HCT116 (cell line): ENCODE measurements at regions not wholly inside any gene's neighbourhood (a gene's known extent, or its start where the extent isn't known, plus 50 kb on each side); places are given as distances from the start of the nearest gene placed in this dataset.

Experiments
- ATAC-seq: fragments of 200-7000 bp; cut with Tn5 transposase; 2 replicates; pipeline ENCODE4 v1.9.1; 2020; ENCODE audit warnings: mild to moderate bottlenecking, moderate library complexity
- BruUV-seq: library from RNA; stranded (reverse); fragments of 400-500 nt; replicated peaks from 2 replicates; lab custom pipeline; 2021; lab: Mats Ljungman, UMichigan
- CTCF ChIA-PET: fragments of 300-600 bp; sonication (Branson Sonifier 250); formaldehyde crosslinking; loops from one replicate; lab custom pipeline; 2021; ENCODE audit warnings: antibody characterized with exemption; lab: Charles Lee
- POLR2A ChIA-PET: fragments of 300-600, 350-600 bp; sonication (Branson Sonifier 250); formaldehyde crosslinking; loops from one replicate; lab custom pipeline; 2021; ENCODE audit warnings: antibody characterized with exemption; lab: Charles Lee
- RAD21 ChIA-PET, 2 experiments: fragments of 300-600 bp; sonication (Branson Sonifier 250); formaldehyde crosslinking; loops; one replicate each; lab custom pipeline; 2023; ENCODE audit warnings: low total read pairs in 2 of 2; ENCODE audit not compliant: uncharacterized antibody in 2 of 2, unreplicated experiment in 2 of 2, low non-redundant PET in 1 of 2; lab: Charles Lee
- DNase-seq: peaks from one replicate; pipeline ENCODE4 v3.0.0-alpha.2; 2010; ENCODE audit warnings: low read depth, low spot score
- H2AFZ ChIP-seq: fragments of 200-600 bp; shearing (Covaris generic), sonication (generic); 2 replicates; pipeline ENCODE4 v1.6.1; 2017; ENCODE audit warnings: low read depth, mixed run types, mixed read lengths, antibody characterized with exemption, low read length; ENCODE audit not compliant: poor library complexity, severe bottlenecking
- H3K27ac ChIP-seq: 2 replicates; pipeline ENCODE4 v1.5.1; 2012; ENCODE audit warnings: low read depth, low read length
- H3K27me3 ChIP-seq: fragments of 200-600 bp; sonication (generic); 2 replicates; pipeline ENCODE4 v1.6.1; 2016; ENCODE audit warnings: mixed run types, low read length, mixed read lengths; ENCODE audit not compliant: insufficient read depth
- H3K36me3 ChIP-seq, 2 experiments: fragments of 200-500 bp in 1 of 2; fragments of 200-600 bp in 1 of 2; sonication (Bioruptor generic) in 1 of 2; sonication (generic) in 1 of 2; 2 replicates each; pipeline versions ENCODE4 v1.5.1 to v1.6.1; 2014 to 2016; ENCODE audit warnings: low read length in 2 of 2, inconsistent platforms in 1 of 2, mixed read lengths in 1 of 2, mixed run types in 1 of 2; ENCODE audit not compliant: insufficient read depth in 2 of 2, control insufficient read depth in 1 of 2
- H3K4me1 ChIP-seq, 2 experiments: fragments of 200-600 bp in 1 of 2; sonication (generic) in 1 of 2; 2 replicates each; pipeline versions ENCODE4 v1.5.1 to v1.6.1; 2012 to 2017; ENCODE audit warnings: low read length in 2 of 2, inconsistent platforms in 1 of 2, mild to moderate bottlenecking in 1 of 2, mixed read lengths in 1 of 2, mixed run types in 1 of 2, moderate library complexity in 1 of 2; ENCODE audit not compliant: insufficient read depth in 2 of 2, control insufficient read depth in 1 of 2
- H3K4me2 ChIP-seq: fragments of 200-600 bp; sonication (generic); 2 replicates; pipeline ENCODE4 v1.6.1; 2017; ENCODE audit warnings: mixed run types, low read length, mixed read lengths
- H3K4me3 ChIP-seq, 2 experiments: fragments of 200-600 bp in 1 of 2; sonication (generic) in 1 of 2; replicated peaks in 1 of 2; 2 replicates each; pipeline ENCODE4 v1.5.1; 2011 to 2016; ENCODE audit warnings: low read length in 2 of 2, control low read depth in 1 of 2, low read depth in 1 of 2, mild to moderate bottlenecking in 1 of 2, mixed read lengths in 1 of 2, mixed run types in 1 of 2
- H3K79me2 ChIP-seq: fragments of 200-600 bp; sonication (generic); 2 replicates; pipeline ENCODE4 v1.6.1; 2017; ENCODE audit warnings: mild to moderate bottlenecking, mixed run types, low read length, moderate library complexity, mixed read lengths; ENCODE audit not compliant: insufficient read depth
- H3K9ac ChIP-seq: fragments of 200-600 bp; sonication (generic); 2 replicates; pipeline ENCODE4 v1.6.1; 2016; ENCODE audit warnings: low read length, mixed read lengths
- H3K9me2 ChIP-seq: fragments of 200-600 bp; sonication (generic), shearing (Covaris generic); 2 replicates; pipeline ENCODE4 v1.6.1; 2017; ENCODE audit warnings: mixed run types, mild to moderate bottlenecking, moderate library complexity; ENCODE audit not compliant: insufficient read depth
- H3K9me3 ChIP-seq, 2 experiments: fragments of 200-500 bp in 1 of 2; fragments of 200-600 bp in 1 of 2; sonication (Bioruptor generic) in 1 of 2; sonication (generic) in 1 of 2; 2 replicates each; pipeline ENCODE4 v1.6.1; 2014 to 2017; ENCODE audit warnings: low read length in 2 of 2, mixed read lengths in 2 of 2, inconsistent platforms in 1 of 2, low read depth in 1 of 2, mild to moderate bottlenecking in 1 of 2, mixed run types in 1 of 2, moderate library complexity in 1 of 2; ENCODE audit not compliant: control insufficient read depth in 1 of 2, insufficient read depth in 1 of 2
- H4K20me1 ChIP-seq: fragments of 200-600 bp; sonication (generic), shearing (Covaris generic); 2 replicates; pipeline ENCODE4 v1.6.1; 2017; ENCODE audit warnings: mixed run types, mild to moderate bottlenecking, moderate library complexity; ENCODE audit not compliant: insufficient read depth
- CBX3 ChIP-seq: IDR thresholded peaks from 2 replicates; pipeline ENCODE4 v1.6.1; 2012; ENCODE audit warnings: low read depth
- EZH2 ChIP-seq: fragments of 200-600 bp; sonication (generic); IDR thresholded peaks from 2 replicates; pipeline ENCODE4 v1.6.1; 2017; ENCODE audit warnings: antibody characterized with exemption, mixed run types
- EZH2phosphoT487 ChIP-seq: fragments of 200-600 bp; IDR thresholded peaks from 2 replicates; pipeline ENCODE4 v1.6.1; 2018; ENCODE audit warnings: antibody characterized with exemption, borderline replicate concordance
- SP1 ChIP-seq: IDR thresholded peaks from 2 replicates; pipeline ENCODE4 v1.6.1; 2012; ENCODE audit warnings: low read depth
- intact Hi-C: fragments of 100-400 bp; cut with micrococcal nuclease; formaldehyde crosslinking; loops from 2 replicates; pipeline ENCODE4 v1.10.0; 2022
- TF ChIP-seq, protein P1 (sequence below): IDR thresholded peaks from 2 replicates; pipeline ENCODE4 v1.6.1; 2011; ENCODE audit warnings: mild to moderate bottlenecking, low read length, moderate library complexity; ENCODE audit not compliant: insufficient replicate concordance; ENCODE audit errors: extremely low read depth
- TF ChIP-seq, protein P2 (sequence below), 3 experiments: fragments of 200-600 bp in 1 of 3; sonication (generic) in 1 of 3; IDR thresholded peaks in 2 of 3; conservative IDR thresholded peaks in 1 of 3; 2 replicates each; pipeline ENCODE4 v1.5.1; 2012 to 2017; ENCODE audit warnings: low read depth in 2 of 3, low read length in 2 of 3, antibody characterized with exemption in 1 of 3, borderline replicate concordance in 1 of 3, control low read depth in 1 of 3, mild to moderate bottlenecking in 1 of 3, mixed read lengths in 1 of 3, mixed run types in 1 of 3, moderate library complexity in 1 of 3; ENCODE audit not compliant: insufficient read depth in 1 of 3
- TF ChIP-seq, protein P3 (sequence below): IDR thresholded peaks from 2 replicates; pipeline ENCODE4 v1.6.1; 2012

GRCh38 chr4:146022541-146022940, 83.9 kb upstream of the ZNF827 start:
- H3K9ac ChIP-seq, result no peak overlapping the region
- no peak overlapping the region for H3K4me2 ChIP-seq
- no TSS peak for BruUV-seq
- H3K27me3 ChIP-seq, result no peaks in the 10 kb centered on the region
- H3K4me1 ChIP-seq, result no peaks in the 10 kb centered on the region
- no peaks in the 10 kb centered on the region for H4K20me1 ChIP-seq
- ATAC-seq, result no peak
- no peak overlapping the region for H3K27ac ChIP-seq
- DNase-seq, result no peak
- H3K9me3 ChIP-seq, result no peaks in the 10 kb centered on the region
- ChIA-PET RAD21 (no interaction called here), POLR2A (no interaction called here), CTCF (no interaction called here)
- H3K9me2 ChIP-seq, result no peaks in the 10 kb centered on the region
- no peak overlapping the region for H3K4me3 ChIP-seq
- H3K79me2 ChIP-seq, result no peaks in the 10 kb centered on the region
- H2AFZ ChIP-seq, result no peak overlapping the region
- TF ChIP-seq, protein P1, sequence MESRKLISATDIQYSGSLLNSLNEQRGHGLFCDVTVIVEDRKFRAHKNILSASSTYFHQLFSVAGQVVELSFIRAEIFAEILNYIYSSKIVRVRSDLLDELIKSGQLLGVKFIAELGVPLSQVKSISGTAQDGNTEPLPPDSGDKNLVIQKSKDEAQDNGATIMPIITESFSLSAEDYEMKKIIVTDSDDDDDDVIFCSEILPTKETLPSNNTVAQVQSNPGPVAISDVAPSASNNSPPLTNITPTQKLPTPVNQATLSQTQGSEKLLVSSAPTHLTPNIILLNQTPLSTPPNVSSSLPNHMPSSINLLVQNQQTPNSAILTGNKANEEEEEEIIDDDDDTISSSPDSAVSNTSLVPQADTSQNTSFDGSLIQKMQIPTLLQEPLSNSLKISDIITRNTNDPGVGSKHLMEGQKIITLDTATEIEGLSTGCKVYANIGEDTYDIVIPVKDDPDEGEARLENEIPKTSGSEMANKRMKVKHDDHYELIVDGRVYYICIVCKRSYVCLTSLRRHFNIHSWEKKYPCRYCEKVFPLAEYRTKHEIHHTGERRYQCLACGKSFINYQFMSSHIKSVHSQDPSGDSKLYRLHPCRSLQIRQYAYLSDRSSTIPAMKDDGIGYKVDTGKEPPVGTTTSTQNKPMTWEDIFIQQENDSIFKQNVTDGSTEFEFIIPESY, result no peak
- no peak for TF ChIP-seq EZH2
- TF ChIP-seq, protein P2, sequence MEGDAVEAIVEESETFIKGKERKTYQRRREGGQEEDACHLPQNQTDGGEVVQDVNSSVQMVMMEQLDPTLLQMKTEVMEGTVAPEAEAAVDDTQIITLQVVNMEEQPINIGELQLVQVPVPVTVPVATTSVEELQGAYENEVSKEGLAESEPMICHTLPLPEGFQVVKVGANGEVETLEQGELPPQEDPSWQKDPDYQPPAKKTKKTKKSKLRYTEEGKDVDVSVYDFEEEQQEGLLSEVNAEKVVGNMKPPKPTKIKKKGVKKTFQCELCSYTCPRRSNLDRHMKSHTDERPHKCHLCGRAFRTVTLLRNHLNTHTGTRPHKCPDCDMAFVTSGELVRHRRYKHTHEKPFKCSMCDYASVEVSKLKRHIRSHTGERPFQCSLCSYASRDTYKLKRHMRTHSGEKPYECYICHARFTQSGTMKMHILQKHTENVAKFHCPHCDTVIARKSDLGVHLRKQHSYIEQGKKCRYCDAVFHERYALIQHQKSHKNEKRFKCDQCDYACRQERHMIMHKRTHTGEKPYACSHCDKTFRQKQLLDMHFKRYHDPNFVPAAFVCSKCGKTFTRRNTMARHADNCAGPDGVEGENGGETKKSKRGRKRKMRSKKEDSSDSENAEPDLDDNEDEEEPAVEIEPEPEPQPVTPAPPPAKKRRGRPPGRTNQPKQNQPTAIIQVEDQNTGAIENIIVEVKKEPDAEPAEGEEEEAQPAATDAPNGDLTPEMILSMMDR (IDR thresholded peaks at IDR 0.05 in 2 of 3, conservative IDR thresholded peaks at IDR 0.05 in 1 of 3; ENCODE audit: borderline replicate concordance in 1 of 3, insufficient read depth in 1 of 3, low read depth in 2 of 3, low read length in 2 of 3), result no peak
- TF ChIP-seq EZH2phosphoT487, result no peak
- TF ChIP-seq, protein P3, sequence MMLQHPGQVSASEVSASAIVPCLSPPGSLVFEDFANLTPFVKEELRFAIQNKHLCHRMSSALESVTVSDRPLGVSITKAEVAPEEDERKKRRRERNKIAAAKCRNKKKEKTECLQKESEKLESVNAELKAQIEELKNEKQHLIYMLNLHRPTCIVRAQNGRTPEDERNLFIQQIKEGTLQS, result no peak
- no peak for TF ChIP-seq SP1
- TF ChIP-seq CBX3, result no peak
- no peaks in the 10 kb centered on the region for H3K36me3 ChIP-seq
- intact Hi-C loops, result no loop called here
